ENCODE measurements at regions not wholly inside any gene's neighbourhood (a gene's known extent, or its start where the extent isn't known, plus 50 kb on each side); places are given as distances from the start of the nearest gene placed in this dataset.

DNA sequence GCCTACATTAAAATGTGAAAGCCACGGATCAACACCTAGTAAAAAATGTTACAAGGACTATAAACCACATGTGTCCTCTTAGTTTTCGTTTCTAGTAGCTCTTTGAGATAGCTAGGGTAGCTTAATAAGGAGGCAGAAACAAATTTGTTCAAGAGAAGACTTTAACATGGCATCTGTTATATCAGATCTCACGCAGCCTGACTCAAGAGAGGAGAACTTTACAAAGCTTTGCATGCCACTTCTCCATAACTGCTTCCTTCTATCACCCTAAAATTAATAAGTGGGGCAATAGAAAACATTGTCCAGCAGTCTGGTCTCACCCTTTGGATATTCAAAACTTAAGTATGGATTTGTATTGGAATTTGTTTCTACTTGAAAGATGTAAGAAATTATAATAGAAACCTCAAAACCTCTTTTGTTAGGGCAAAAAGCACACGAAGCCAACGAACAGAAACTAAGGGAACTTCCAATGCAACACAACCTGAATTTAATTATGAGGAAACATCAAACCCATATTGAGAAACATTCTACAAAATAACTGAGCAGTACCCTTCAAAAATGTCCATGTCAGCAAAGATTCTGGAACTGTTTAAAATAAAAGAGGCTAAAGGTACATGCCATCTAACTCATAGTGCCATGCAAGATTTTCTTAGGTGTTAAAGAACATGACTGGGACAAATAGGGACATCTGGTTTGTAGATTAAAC lies 194.8 kb downstream of the LRIG3 start:
- TF ChIP-seq, protein P1, sequence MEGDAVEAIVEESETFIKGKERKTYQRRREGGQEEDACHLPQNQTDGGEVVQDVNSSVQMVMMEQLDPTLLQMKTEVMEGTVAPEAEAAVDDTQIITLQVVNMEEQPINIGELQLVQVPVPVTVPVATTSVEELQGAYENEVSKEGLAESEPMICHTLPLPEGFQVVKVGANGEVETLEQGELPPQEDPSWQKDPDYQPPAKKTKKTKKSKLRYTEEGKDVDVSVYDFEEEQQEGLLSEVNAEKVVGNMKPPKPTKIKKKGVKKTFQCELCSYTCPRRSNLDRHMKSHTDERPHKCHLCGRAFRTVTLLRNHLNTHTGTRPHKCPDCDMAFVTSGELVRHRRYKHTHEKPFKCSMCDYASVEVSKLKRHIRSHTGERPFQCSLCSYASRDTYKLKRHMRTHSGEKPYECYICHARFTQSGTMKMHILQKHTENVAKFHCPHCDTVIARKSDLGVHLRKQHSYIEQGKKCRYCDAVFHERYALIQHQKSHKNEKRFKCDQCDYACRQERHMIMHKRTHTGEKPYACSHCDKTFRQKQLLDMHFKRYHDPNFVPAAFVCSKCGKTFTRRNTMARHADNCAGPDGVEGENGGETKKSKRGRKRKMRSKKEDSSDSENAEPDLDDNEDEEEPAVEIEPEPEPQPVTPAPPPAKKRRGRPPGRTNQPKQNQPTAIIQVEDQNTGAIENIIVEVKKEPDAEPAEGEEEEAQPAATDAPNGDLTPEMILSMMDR (conservative IDR thresholded peaks at IDR 0.05 in 1 of 2, IDR thresholded peaks at IDR 0.05 in 1 of 2; ENCODE audit: extremely low read depth in 1 of 2, insufficient read depth in 1 of 2, low read depth in 1 of 2, low read length in 2 of 2), result no peak
- no peak for TF ChIP-seq EZH2 (IDR thresholded peaks at IDR 0.05; ENCODE audit: borderline replicate concordance, low read length)

Measured in mammary epithelial cell (primary cell).